HL-60 (cell line): ENCODE measurements at regions not wholly inside any gene's neighbourhood (a gene's known extent, or its start where the extent isn't known, plus 50 kb on each side); places are given as distances from the start of the nearest gene placed in this dataset.

Experiments
- CTCF ChIP-seq: IDR thresholded peaks from one replicate; pipeline ENCODE4 v1.5.1; 2011; ENCODE audit warnings: low read length, control low read depth, inconsistent platforms; ENCODE audit not compliant: insufficient read depth
- GABPA ChIP-seq: IDR thresholded peaks from 2 replicates; pipeline ENCODE4 v1.6.1; 2012; ENCODE audit warnings: low read depth
- POLR2AphosphoS5 ChIP-seq: IDR thresholded peaks from 2 replicates; pipeline ENCODE4 v1.6.1; 2012; ENCODE audit warnings: low read depth
- REST ChIP-seq: IDR thresholded peaks from 2 replicates; pipeline ENCODE4 v1.6.1; 2012; ENCODE audit warnings: low read depth; ENCODE audit not compliant: insufficient replicate concordance
- SPI1 ChIP-seq: IDR thresholded peaks from 2 replicates; pipeline ENCODE4 v1.6.1; 2012; ENCODE audit warnings: low read depth, mild to moderate bottlenecking, borderline replicate concordance

- TF ChIP-seq POLR2AphosphoS5 = no peak
- no peak for TF ChIP-seq CTCF
- TF ChIP-seq GABPA = no peak
- no peak for TF ChIP-seq REST
- TF ChIP-seq SPI1 = no peak
Measured at GRCh38 chr1:29962831-29963247, 726.5 kb downstream of the PTPRU start.
